ENCODE measurements at regions not wholly inside any gene's neighbourhood (a gene's known extent, or its start where the extent isn't known, plus 50 kb on each side); places are given as distances from the start of the nearest gene placed in this dataset.

GRCh38 chr20:21788082-21788481, 82.6 kb downstream of the PAX1 start:
- Histone ChIP-seq H3K9ac (ENCODE audit: insufficient read length, low read depth) (no peak overlapping the region), H3K36me3 (ENCODE audit: insufficient read depth, insufficient read length, low read length) (no peaks in the 10 kb centered on the region), H3K27me3 (ENCODE audit: insufficient read depth, insufficient read length) (no peaks in the 10 kb centered on the region), H3K9me3 (ENCODE audit: insufficient read depth, low read length) (no peaks in the 10 kb centered on the region), H3K4me3 (ENCODE audit: insufficient read length, low read depth) (no peak overlapping the region), H3K4me1 (ENCODE audit: insufficient read depth, insufficient read length) (no peaks in the 10 kb centered on the region)
- DNase-seq (ENCODE audit: low read depth, low spot score): no peak
- TF ChIP-seq SUZ12 (IDR thresholded peaks at IDR 0.05; ENCODE audit: extremely low read depth, insufficient read depth, insufficient read length) (no peak), YY1 (IDR thresholded peaks at IDR 0.05; ENCODE audit: insufficient read depth, insufficient read length) (no peak), ZNF274 (IDR thresholded peaks at IDR 0.05; ENCODE audit: low read depth, low read length) (no peak)

- H3K9ac ChIP-seq (ENCODE audit: insufficient read length, low read depth): no peak overlapping the region
- H3K4me1 ChIP-seq (ENCODE audit: insufficient read depth, insufficient read length): no peaks in the 10 kb centered on the region
- no peaks in the 10 kb centered on the region for H3K36me3 ChIP-seq (ENCODE audit: insufficient read depth, insufficient read length, low read length)
- no peak for DNase-seq (ENCODE audit: low read depth, low spot score)
- TF ChIP-seq YY1 (IDR thresholded peaks at IDR 0.05; ENCODE audit: insufficient read depth, insufficient read length) (no peak), ZNF274 (IDR thresholded peaks at IDR 0.05; ENCODE audit: low read depth, low read length) (no peak), SUZ12 (IDR thresholded peaks at IDR 0.05; ENCODE audit: extremely low read depth, insufficient read depth, insufficient read length) (no peak)
- H3K9me3 ChIP-seq (ENCODE audit: insufficient read depth, low read length): no peaks in the 10 kb centered on the region
- H3K27me3 ChIP-seq (ENCODE audit: insufficient read depth, insufficient read length): no peaks in the 10 kb centered on the region
- H3K4me3 ChIP-seq (ENCODE audit: insufficient read length, low read depth): no peak overlapping the region
These were observed 76.1 kb downstream of the PAX1 start for GRCh38 chr20:21781446-21782075.

GRCh38 chr20:21780528-21780927, 75.1 kb downstream of the PAX1 start:
- H3K9me3 ChIP-seq (ENCODE audit: insufficient read depth, low read length): no peaks in the 10 kb centered on the region
- H3K4me1 ChIP-seq (ENCODE audit: insufficient read depth, insufficient read length): no peaks in the 10 kb centered on the region
- no peak overlapping the region for H3K9ac ChIP-seq (ENCODE audit: insufficient read length, low read depth)
- H3K4me3 ChIP-seq (ENCODE audit: insufficient read length, low read depth): no peak overlapping the region
- H3K27me3 ChIP-seq (ENCODE audit: insufficient read depth, insufficient read length): no peaks in the 10 kb centered on the region
- TF ChIP-seq ZNF274 (IDR thresholded peaks at IDR 0.05; ENCODE audit: low read depth, low read length) (no peak), SUZ12 (IDR thresholded peaks at IDR 0.05; ENCODE audit: extremely low read depth, insufficient read depth, insufficient read length) (no peak), YY1 (IDR thresholded peaks at IDR 0.05; ENCODE audit: insufficient read depth, insufficient read length) (no peak)
- no peaks in the 10 kb centered on the region for H3K36me3 ChIP-seq (ENCODE audit: insufficient read depth, insufficient read length, low read length)
- no peak for DNase-seq (ENCODE audit: low read depth, low spot score)
